GM12872 (cell line): ENCODE measurements at regions not wholly inside any gene's neighbourhood (a gene's known extent, or its start where the extent isn't known, plus 50 kb on each side); places are given as distances from the start of the nearest gene placed in this dataset.

Source experiments
- TF ChIP-seq, protein P1 (sequence below): IDR thresholded peaks from 3 replicates; pipeline ENCODE4 v1.5.1; 2011; ENCODE audit warnings: low read depth, mild to moderate bottlenecking, low read length, moderate library complexity; ENCODE audit not compliant: insufficient read depth

DNA sequence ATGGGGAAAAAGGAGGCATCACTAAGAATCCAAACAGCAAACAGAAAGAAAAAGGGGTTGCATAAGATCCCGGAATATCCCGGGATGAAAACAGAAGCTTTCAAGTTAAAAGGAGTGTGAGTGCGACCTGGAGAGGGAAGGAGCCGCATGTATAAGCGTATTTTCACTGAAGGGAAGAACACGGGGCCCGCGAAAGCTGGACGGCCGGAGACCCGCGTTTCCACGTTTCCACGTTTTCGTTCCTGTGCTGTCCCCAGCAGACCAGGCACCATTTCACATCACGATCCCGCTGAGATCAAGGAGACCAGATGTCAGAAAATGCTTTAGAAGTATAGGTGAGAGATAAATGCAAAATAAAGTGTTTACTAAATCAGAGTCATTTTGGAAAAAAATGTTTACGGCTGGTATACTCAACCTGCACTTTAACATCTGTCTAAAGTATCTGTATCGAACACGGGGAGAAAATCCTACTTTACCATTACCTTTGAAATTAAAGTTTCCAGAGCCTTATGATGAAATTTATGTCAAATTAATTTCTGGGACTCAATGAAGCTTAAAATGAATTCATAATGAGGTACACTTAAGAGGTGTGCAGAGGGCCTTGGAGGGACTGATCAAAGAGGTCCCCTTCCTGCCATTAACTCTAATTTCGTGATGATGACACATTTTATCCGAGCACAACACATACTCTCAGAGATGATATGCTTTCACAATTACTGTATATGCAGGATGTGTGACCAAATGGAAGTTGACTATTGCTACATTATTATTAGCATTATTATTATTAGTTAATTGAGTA is 71.0 kb upstream of the SALL3 start:
- TF ChIP-seq, protein P1, sequence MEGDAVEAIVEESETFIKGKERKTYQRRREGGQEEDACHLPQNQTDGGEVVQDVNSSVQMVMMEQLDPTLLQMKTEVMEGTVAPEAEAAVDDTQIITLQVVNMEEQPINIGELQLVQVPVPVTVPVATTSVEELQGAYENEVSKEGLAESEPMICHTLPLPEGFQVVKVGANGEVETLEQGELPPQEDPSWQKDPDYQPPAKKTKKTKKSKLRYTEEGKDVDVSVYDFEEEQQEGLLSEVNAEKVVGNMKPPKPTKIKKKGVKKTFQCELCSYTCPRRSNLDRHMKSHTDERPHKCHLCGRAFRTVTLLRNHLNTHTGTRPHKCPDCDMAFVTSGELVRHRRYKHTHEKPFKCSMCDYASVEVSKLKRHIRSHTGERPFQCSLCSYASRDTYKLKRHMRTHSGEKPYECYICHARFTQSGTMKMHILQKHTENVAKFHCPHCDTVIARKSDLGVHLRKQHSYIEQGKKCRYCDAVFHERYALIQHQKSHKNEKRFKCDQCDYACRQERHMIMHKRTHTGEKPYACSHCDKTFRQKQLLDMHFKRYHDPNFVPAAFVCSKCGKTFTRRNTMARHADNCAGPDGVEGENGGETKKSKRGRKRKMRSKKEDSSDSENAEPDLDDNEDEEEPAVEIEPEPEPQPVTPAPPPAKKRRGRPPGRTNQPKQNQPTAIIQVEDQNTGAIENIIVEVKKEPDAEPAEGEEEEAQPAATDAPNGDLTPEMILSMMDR: no peak

- TF ChIP-seq, protein P1: no peak
Measured at GRCh38 chr18:78911751-78912283, 67.8 kb upstream of the SALL3 start.

DNA sequence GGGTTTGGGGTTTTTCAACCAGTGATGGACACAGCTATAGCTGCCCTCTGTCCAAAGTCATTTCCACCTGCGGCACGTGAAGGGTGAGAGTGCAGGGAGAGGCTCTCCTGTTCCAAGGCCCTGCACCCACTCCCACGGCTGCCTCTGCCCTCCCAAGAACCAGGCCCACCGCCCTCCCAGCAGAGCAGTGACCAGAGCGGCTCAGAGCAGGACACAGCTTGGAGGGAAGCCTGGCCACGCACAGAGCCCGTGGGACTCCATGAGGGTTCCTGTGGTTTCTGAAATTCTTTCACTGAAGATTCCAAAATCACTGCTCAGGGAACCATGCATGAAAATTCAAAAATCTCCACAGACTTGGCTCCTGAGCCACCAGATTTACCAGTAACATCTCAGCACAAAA is 67.3 kb upstream of the SALL3 start:
- TF ChIP-seq, protein P1: no peak

GRCh38 chr18:78912844-78913243 is 66.8 kb upstream of the SALL3 start:
- TF ChIP-seq, protein P1: no peak

DNA sequence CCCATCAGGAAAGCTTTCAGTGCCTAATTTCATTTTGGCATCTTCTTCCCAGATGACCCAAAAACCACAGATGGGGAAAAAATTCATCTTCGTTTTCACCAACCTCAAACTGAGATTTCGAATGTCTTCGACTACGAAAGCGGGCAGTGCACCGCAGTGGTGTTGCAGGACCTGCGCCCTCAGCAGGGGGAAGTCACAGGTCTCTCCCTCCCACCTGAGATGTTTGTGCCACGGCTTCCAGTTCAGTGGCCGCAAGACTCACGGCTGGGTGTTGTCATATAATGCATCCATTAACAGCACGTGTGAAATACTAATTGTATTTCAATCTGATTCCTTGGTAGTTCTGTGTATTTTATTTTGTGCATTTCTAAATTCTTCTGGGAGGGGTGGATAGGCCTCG is 66.2 kb upstream of the SALL3 start:
- TF ChIP-seq, protein P1: no peak

GRCh38 chr18:78913830-78914231 is 65.8 kb upstream of the SALL3 start:
- TF ChIP-seq, protein P1: no peak

- TF ChIP-seq, protein P1: no peak
Measured at GRCh38 chr18:78914249-78914935, 65.2 kb upstream of the SALL3 start.
